Activated CD4-positive, alpha-beta memory T cell treated with anti-CD3 and anti-CD28 coated beads for 36 hours (primary cell): ENCODE measurements at regions not wholly inside any gene's neighbourhood (a gene's known extent, or its start where the extent isn't known, plus 50 kb on each side); places are given as distances from the start of the nearest gene placed in this dataset.

Experiments
- CTCF ChIA-PET: fragments of 350-600 bp; sonication (Branson Sonifier 250); formaldehyde crosslinking; loops from one replicate; lab custom pipeline; 2021; ENCODE audit warnings: antibody characterized with exemption, inconsistent platforms; lab: Charles Lee
- POLR2A ChIA-PET: fragments of 350-600 bp; sonication (Branson Sonifier 250); formaldehyde crosslinking; loops from one replicate; lab custom pipeline; 2021; ENCODE audit warnings: antibody characterized with exemption; lab: Charles Lee
- DNase-seq: peaks from one replicate; pipeline ENCODE4 v3.0.0-alpha.2; 2020
- H3K27ac Mint-ChIP-seq: one replicate; pipeline ENCODE4 v1.8.0; 2021; ENCODE audit warnings: mixed read lengths
- H3K27me3 Mint-ChIP-seq: one replicate; pipeline ENCODE4 v1.8.0; 2021; ENCODE audit warnings: mixed read lengths
- H3K36me3 Mint-ChIP-seq: one replicate; pipeline ENCODE4 v1.8.0; 2021; ENCODE audit warnings: mixed read lengths
- H3K4me1 Mint-ChIP-seq: one replicate; pipeline ENCODE4 v1.8.0; 2021; ENCODE audit warnings: low read depth, mixed read lengths
- H3K4me3 Mint-ChIP-seq: one replicate; pipeline ENCODE4 v1.8.0; 2021; ENCODE audit warnings: mild to moderate bottlenecking, mixed read lengths
- H3K9me3 Mint-ChIP-seq: one replicate; pipeline ENCODE4 v1.8.0; 2021; ENCODE audit warnings: mixed read lengths
- intact Hi-C: fragments of 100-400 bp; cut with micrococcal nuclease; formaldehyde crosslinking; loops from one replicate; pipeline ENCODE4 v1.15.1; 2023

DNA sequence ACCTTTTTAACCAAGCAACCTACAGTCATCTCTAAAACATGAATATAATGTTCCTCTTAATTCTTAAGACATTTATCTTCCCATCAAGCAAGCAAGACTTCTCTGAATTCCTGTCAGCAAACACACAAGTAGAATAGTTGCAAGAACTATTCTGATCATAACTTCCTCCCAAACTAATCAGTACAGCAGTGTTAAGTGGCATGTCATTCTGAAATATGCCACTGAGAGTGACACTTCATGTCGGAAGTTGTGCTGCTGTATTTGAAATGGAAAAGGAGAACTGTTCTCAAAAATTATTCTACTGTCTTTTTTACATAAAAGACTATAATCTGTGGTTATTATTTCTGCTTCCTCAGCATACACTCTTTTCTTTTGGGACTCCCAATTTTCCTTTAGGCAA lies 546.6 kb downstream of the PCDH18 start:
- ChIA-PET POLR2A (no interaction called here), CTCF (no interaction called here)
- Mint-ChIP-seq H3K27ac (no peak overlapping the region), H3K9me3 (peaks cover 5% of the 10 kb centered on the region), H3K4me1 (no peaks in the 10 kb centered on the region), H3K4me3 (no peak overlapping the region), H3K27me3 (no peaks in the 10 kb centered on the region), H3K36me3 (no peaks in the 10 kb centered on the region)
- DNase-seq, result no peak
- intact Hi-C loops, result no loop called here

DNA sequence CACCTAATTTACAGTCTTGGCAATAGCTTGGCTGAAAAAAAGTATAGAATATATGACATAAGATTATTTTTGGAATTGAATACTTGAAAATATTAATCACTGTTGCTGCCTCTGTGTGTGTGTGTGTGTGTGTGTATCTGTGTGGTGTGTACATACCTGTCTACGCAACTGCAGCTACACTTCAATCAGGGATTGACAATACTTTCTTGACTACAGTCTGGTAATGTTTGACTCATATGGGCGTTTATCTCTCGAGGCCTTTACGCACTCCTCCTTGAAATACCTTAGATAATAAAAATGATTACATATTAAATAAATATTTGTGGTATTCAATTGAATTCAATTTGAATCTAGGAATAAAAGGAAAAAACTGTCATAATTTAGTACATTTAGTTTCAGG lies 565.2 kb downstream of the PCDH18 start:
- ChIA-PET POLR2A (no interaction called here), CTCF (no interaction called here)
- Mint-ChIP-seq H3K9me3 (peaks cover 4% of the 10 kb centered on the region), H3K27me3 (no peaks in the 10 kb centered on the region), H3K27ac (no peak overlapping the region), H3K4me3 (no peak overlapping the region), H3K4me1 (no peaks in the 10 kb centered on the region), H3K36me3 (no peaks in the 10 kb centered on the region)
- DNase-seq, result no peak
- intact Hi-C loops, result no loop called here

DNA sequence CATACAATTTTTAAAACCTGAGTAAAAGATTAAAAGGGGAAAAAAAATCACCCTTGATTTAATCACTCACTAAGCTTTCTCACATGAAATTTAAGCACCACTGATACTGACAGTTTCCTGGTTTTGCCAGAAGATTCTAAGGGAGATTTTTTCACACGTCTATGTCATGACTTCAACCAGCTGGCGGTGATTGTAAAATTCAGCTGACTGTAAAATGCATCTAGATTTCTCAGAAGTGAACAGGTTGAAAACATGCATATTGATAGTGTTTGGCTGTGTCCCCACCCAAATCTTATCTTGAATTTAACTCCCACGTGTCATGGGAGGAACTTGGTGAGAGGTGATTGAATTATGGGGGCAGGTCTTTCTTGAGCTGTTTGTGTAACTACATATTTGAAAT lies 566.8 kb downstream of the PCDH18 start:
- DNase-seq, result no peak
- Mint-ChIP-seq H3K27ac (no peak overlapping the region), H3K4me3 (no peak overlapping the region), H3K9me3 (peaks cover 2% of the 10 kb centered on the region), H3K36me3 (no peaks in the 10 kb centered on the region), H3K27me3 (no peaks in the 10 kb centered on the region), H3K4me1 (no peaks in the 10 kb centered on the region)
- ChIA-PET CTCF (no interaction called here), POLR2A (no interaction called here)
- intact Hi-C loops, result no loop called here

DNA sequence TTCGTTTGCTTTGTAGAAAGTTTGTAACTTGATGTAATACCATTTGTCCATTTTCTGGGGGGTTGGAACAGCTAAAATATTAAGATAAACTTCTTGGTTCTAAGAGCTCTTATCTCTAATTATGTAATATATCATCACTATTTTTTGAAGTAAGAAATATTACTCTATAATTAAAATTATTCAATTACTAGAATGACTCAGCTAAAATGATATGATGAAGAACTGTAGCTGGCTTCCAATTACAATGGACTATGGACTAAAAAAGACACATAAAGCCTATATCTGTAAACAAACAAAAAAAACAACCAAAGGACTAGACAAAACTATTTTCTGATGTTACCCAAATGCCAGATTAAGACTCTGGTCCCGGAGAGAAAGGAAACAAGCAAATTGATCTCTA lies 569.4 kb downstream of the PCDH18 start:
- Mint-ChIP-seq H3K27me3 (no peaks in the 10 kb centered on the region), H3K27ac (no peak overlapping the region), H3K9me3 (peaks cover 2% of the 10 kb centered on the region), H3K4me1 (no peaks in the 10 kb centered on the region), H3K4me3 (no peak overlapping the region), H3K36me3 (no peaks in the 10 kb centered on the region)
- CTCF ChIA-PET, result no interaction called here
- intact Hi-C loops, result no loop called here
- POLR2A ChIA-PET, result no interaction called here
- DNase-seq, result no peak

DNA sequence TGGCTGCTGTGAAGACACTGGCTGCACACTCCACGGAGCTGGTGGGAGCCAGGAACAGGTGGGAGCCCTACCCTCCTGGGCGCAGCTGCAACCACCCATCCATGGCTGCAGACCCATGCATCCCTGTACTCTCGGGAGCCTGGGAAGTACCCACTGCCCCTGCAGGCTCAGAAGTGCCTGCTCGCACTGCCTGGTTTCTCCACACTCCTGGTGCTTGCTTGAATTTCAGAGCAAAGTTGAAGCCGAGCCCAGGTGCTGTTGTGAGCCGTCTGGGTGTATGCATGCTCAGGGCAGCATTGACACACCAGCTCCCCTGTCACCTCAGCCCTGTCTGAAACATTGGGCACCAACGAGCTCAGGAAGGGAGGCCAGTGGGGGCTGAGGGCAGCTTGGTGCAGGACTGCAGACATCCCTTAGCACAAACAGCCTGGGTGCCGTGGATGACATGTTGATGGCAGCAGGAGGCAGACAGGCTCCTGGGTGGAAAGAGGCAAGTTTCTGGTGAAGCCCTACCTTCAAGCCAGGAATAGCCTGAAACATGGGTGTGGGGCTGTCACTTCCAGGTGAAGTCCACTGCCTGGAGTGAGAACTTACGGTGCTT lies 585.9 kb downstream of the PCDH18 start:
- no peak for DNase-seq
- CTCF ChIA-PET, result no interaction called here
- Mint-ChIP-seq H3K9me3 (peaks cover 18% of the 10 kb centered on the region), H3K36me3 (no peaks in the 10 kb centered on the region), H3K4me3 (no peak overlapping the region), H3K27ac (no peak overlapping the region), H3K27me3 (no peaks in the 10 kb centered on the region), H3K4me1 (no peaks in the 10 kb centered on the region)
- intact Hi-C loops, result no loop called here
- POLR2A ChIA-PET, result no interaction called here

DNA sequence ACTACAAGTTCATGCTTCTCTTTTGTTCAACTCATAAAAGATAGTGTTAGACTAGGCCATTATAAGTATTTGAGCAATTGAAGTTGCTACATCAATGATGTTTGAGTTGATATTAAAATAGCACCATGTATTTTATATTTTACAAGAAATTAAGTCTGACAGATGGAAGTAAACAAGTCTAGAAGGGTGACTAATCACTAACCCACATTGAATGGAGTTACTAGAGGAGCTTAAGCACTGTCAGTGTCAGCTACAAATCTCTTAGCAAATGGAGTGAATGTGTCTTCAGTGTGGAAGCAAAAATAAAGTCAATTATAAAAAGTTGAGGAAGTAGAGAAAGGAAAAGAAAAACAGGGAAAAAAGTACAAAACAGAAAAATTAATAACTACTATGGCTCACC lies 592.5 kb downstream of the PCDH18 start:
- Mint-ChIP-seq H3K4me1 (no peaks in the 10 kb centered on the region), H3K27me3 (no peaks in the 10 kb centered on the region), H3K9me3 (peaks cover 3% of the 10 kb centered on the region), H3K36me3 (no peaks in the 10 kb centered on the region), H3K27ac (no peak overlapping the region), H3K4me3 (no peak overlapping the region)
- DNase-seq, result no peak
- CTCF ChIA-PET, result no interaction called here
- intact Hi-C loops, result no loop called here
- POLR2A ChIA-PET, result no interaction called here

DNA sequence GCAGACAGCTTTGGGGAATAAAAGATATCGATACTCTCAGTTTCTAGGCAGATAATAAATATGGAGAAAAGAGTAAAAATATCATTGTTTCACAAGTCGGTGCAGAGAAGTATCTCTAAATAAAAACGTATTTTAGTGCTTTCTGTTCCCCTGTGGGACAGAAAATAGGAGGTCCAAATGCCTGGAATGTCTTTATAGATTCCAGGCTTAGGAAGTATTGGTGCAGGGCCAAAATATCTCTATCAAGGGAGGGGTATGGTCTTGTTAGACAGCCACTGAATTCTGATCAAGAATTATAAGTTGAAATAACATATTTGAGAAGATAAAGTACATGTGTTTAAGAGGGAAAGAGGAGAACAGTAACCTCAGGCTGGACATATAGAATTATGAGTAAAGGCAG lies 596.4 kb downstream of the PCDH18 start:
- intact Hi-C loops, result no loop called here
- POLR2A ChIA-PET, result no interaction called here
- CTCF ChIA-PET, result no interaction called here
- no peak overlapping the region for H3K27ac Mint-ChIP-seq
- no peaks in the 10 kb centered on the region for H3K27me3 Mint-ChIP-seq
- H3K9me3 Mint-ChIP-seq, result peaks cover 3% of the 10 kb centered on the region
- H3K4me1 Mint-ChIP-seq, result no peaks in the 10 kb centered on the region
- no peaks in the 10 kb centered on the region for H3K36me3 Mint-ChIP-seq
- no peak overlapping the region for H3K4me3 Mint-ChIP-seq
- no peak for DNase-seq

DNA sequence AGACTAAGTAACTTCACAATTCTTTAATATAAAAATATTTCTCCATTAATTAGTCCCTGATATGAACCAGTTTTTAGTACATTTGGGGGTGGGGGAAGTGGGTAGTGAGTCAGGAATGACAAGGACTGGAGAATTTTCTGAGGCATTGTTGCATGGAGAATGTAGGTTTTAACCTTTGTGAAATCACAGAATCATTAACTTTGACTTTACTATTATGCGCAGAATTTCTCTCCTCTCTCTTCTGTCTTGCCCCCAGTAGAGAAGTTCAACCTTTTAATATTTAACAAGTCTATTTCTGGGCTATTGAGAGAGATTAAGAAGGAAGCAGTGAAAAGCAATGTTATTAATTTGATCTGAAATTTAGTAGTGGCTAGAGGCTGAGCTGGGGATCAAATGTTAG lies 597.0 kb downstream of the PCDH18 start:
- ChIA-PET POLR2A (no interaction called here), CTCF (no interaction called here)
- DNase-seq, result no peak
- peaks cover 3% of the 10 kb centered on the region for H3K9me3 Mint-ChIP-seq
- H3K27ac Mint-ChIP-seq, result no peak overlapping the region
- no peaks in the 10 kb centered on the region for H3K27me3 Mint-ChIP-seq
- H3K36me3 Mint-ChIP-seq, result no peaks in the 10 kb centered on the region
- H3K4me3 Mint-ChIP-seq, result no peak overlapping the region
- intact Hi-C loops, result no loop called here
- no peaks in the 10 kb centered on the region for H3K4me1 Mint-ChIP-seq

DNA sequence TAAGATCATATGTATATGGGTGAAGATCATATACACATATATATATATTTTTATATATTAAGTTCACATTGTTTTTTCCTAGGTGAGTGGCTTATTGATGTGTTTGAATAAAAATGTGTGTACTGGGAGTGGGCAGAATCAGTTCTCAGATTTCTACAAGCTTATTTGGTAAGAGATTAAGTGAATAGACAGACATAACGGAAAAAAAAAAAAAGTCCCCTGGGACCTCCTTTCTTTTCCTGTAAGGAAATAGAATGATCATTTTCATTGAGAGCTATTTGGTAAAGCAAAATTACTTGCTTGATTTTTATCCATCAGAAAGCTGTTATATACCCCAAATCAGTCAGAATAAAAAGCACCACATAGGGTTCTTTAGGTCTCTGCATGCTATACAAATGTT lies 597.7 kb downstream of the PCDH18 start:
- no peak for DNase-seq
- intact Hi-C loops, result no loop called here
- Mint-ChIP-seq H3K27ac (no peak overlapping the region), H3K27me3 (no peaks in the 10 kb centered on the region), H3K9me3 (peaks cover 7% of the 10 kb centered on the region), H3K4me3 (no peak overlapping the region), H3K4me1 (no peaks in the 10 kb centered on the region), H3K36me3 (no peaks in the 10 kb centered on the region)
- ChIA-PET POLR2A (no interaction called here), CTCF (no interaction called here)

DNA sequence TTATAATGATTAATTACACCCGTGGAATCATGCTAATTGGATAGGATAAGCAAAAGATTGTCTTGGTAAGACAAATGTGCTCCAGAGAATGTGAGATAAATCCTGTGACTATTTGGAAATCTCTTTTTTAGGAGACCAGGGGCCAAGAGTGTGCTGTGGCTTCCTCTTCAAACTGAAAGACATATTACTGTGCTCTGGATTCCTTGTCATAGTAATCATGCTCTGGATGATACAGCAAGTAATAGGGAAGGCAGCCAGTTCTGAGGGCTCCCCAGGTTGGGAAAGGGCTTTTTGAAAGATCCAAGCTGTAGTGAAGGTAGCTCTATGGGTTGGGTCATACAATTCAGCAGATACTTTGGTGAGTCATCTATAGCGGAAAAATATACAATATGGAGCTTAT lies 600.5 kb downstream of the PCDH18 start:
- Mint-ChIP-seq H3K27me3 (no peaks in the 10 kb centered on the region), H3K4me1 (no peaks in the 10 kb centered on the region), H3K4me3 (no peak overlapping the region), H3K9me3 (peaks cover 7% of the 10 kb centered on the region), H3K36me3 (no peaks in the 10 kb centered on the region), H3K27ac (no peak overlapping the region)
- CTCF ChIA-PET, result no interaction called here
- intact Hi-C loops, result no loop called here
- POLR2A ChIA-PET, result no interaction called here
- DNase-seq, result no peak

DNA sequence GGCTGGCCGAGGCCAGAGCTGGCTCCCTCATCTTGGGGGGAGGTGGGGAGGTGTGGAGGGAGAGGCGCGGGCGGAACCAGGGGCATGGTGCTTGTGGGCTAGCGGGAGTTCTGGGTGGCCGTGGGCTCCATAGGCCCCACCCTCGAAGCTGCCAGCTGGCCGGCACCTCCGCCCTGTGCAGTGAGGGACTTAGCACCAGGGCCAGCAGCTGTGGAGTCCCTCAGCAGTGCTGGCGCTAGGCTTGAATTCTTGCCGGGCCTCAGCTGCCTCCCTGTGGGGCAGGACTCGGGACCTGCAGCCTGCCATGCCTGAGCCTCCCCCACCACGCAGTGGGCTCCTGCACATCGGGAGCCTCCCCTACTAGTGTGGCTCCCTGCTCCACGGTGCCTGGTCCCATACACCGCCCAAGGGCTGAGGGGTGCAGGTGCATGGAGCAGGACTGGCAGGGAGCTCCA lies 603.3 kb downstream of the PCDH18 start:
- Mint-ChIP-seq H3K27ac (no peak overlapping the region), H3K4me1 (no peaks in the 10 kb centered on the region), H3K4me3 (no peak overlapping the region), H3K27me3 (no peaks in the 10 kb centered on the region), H3K9me3 (peaks cover 8% of the 10 kb centered on the region), H3K36me3 (no peaks in the 10 kb centered on the region)
- CTCF ChIA-PET, result no interaction called here
- intact Hi-C loops, result no loop called here
- DNase-seq, result no peak
- POLR2A ChIA-PET, result no interaction called here

DNA sequence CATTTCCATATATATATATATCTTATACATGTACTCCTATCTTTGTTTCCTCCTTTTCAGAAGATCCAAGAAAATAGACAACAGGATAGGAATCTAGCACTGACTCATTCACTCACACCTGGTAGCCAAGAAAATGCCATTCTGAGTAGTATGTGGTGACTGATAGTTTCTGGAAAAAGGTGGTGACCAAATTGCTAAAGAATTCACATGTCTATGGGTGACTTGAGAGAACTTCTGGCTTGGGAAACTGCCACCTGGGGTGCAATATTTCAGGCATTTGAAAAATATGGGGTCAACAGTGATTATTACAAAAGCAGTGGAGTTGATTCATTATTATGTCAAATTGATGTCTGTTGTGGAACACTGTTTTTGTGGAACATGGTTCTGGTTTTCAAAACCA lies 605.1 kb downstream of the PCDH18 start:
- Mint-ChIP-seq H3K36me3 (no peaks in the 10 kb centered on the region), H3K27ac (no peak overlapping the region)

DNA sequence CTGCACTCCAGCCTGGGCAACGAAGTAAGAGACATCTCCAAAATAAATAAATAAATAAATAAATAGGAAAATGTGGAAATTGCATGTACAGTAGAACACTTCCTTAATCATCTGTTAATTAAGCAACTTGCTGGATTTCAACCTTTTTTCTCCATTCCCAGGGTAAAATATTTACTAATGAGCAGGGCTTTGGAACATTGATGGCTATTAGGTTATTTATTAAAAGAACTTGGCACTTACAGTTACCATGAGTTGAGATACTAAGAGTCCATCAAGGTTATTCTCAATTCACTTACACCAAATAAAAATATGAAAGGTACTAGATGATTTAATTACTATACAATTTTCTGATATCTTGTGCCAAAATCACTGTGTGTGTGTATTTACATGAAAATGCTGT lies 607.1 kb downstream of the PCDH18 start:
- intact Hi-C loops, result no loop called here
- ChIA-PET CTCF (no interaction called here), POLR2A (no interaction called here)
- no peak for DNase-seq
- Mint-ChIP-seq H3K4me3 (no peak overlapping the region), H3K9me3 (peaks cover 14% of the 10 kb centered on the region), H3K36me3 (no peaks in the 10 kb centered on the region), H3K27me3 (no peaks in the 10 kb centered on the region), H3K27ac (no peak overlapping the region), H3K4me1 (no peaks in the 10 kb centered on the region)

More for the DNA sequence above, 605.1 kb downstream of the PCDH18 start:
- H3K27me3 Mint-ChIP-seq, result no peaks in the 10 kb centered on the region
- peaks cover 12% of the 10 kb centered on the region for H3K9me3 Mint-ChIP-seq
- ChIA-PET POLR2A (no interaction called here), CTCF (no interaction called here)
- intact Hi-C loops, result no loop called here
- no peaks in the 10 kb centered on the region for H3K4me1 Mint-ChIP-seq
- no peak for DNase-seq
- no peak overlapping the region for H3K4me3 Mint-ChIP-seq
